ENCODE measurements at regions not wholly inside any gene's neighbourhood (a gene's known extent, or its start where the extent isn't known, plus 50 kb on each side); places are given as distances from the start of the nearest gene placed in this dataset.

- Mint-ChIP-seq H3K27ac (no peak overlapping the region), H3K4me3 (no peak overlapping the region), H3K27me3 (ENCODE audit: low read depth) (no peaks in the 10 kb centered on the region), H3K9me3 (peaks cover 6% of the 10 kb centered on the region), H3K36me3 (ENCODE audit: low read depth) (no peaks in the 10 kb centered on the region), H3K4me1 (no peaks in the 10 kb centered on the region)
- TF ChIP-seq, protein P1, sequence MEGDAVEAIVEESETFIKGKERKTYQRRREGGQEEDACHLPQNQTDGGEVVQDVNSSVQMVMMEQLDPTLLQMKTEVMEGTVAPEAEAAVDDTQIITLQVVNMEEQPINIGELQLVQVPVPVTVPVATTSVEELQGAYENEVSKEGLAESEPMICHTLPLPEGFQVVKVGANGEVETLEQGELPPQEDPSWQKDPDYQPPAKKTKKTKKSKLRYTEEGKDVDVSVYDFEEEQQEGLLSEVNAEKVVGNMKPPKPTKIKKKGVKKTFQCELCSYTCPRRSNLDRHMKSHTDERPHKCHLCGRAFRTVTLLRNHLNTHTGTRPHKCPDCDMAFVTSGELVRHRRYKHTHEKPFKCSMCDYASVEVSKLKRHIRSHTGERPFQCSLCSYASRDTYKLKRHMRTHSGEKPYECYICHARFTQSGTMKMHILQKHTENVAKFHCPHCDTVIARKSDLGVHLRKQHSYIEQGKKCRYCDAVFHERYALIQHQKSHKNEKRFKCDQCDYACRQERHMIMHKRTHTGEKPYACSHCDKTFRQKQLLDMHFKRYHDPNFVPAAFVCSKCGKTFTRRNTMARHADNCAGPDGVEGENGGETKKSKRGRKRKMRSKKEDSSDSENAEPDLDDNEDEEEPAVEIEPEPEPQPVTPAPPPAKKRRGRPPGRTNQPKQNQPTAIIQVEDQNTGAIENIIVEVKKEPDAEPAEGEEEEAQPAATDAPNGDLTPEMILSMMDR (IDR thresholded peaks at IDR 0.05; ENCODE audit: unreplicated experiment in 3 of 3), result no peak
Observed at GRCh38 chr17:69769050-69769449, 306.0 kb upstream of the KCNJ16 start.

- Mint-ChIP-seq H3K27ac (no peak overlapping the region), H3K4me3 (no peak overlapping the region), H3K27me3 (ENCODE audit: low read depth) (no peaks in the 10 kb centered on the region), H3K36me3 (ENCODE audit: low read depth) (no peaks in the 10 kb centered on the region), H3K9me3 (peaks cover 6% of the 10 kb centered on the region), H3K4me1 (no peaks in the 10 kb centered on the region)
- TF ChIP-seq, protein P1 (IDR thresholded peaks at IDR 0.05; ENCODE audit: unreplicated experiment in 3 of 3), result no peak
Observed at GRCh38 chr17:69773081-69773480, 301.9 kb upstream of the KCNJ16 start.

DNA sequence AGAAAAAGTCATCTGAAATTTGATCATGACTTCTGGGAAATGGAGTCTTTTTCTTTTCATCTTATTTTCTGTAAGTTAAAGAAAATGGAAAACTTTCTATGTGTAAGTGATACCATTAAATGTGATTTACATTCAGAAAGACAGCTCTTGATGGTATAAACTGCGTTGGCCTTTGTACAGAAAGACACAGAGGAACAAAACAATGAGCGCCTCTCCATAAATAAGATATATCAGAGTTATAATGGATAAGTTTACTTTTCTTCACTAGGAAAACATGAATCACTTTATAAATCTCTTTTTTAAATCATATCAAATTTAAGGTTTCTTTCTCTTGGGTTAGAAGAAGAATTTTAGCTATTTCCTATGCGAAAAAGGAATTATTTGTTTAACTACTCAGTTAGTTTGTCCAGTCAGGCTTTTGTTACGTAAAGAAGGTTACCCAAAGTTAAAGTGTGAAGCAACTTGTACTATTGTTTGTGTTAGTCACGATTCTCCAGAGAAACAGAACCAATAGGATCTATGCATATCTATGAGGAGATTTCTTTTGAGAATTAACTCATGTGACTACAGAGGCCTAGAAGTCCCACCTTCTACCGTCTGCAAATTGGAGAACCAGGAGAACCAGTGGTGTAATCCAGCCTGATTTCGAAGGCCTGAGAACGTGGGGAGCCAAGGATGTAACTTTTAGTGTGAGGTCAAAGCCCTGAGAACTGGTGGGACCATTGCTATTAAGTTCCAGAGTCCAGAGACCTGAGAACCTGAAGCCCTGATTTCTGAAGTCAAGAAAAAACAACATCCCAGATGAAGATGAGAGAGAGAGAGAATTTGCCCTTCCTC lies 295.4 kb upstream of the KCNJ16 start:
- no peaks in the 10 kb centered on the region for H3K27me3 Mint-ChIP-seq (ENCODE audit: low read depth)
- H3K9me3 Mint-ChIP-seq, result peaks cover 10% of the 10 kb centered on the region

DNA sequence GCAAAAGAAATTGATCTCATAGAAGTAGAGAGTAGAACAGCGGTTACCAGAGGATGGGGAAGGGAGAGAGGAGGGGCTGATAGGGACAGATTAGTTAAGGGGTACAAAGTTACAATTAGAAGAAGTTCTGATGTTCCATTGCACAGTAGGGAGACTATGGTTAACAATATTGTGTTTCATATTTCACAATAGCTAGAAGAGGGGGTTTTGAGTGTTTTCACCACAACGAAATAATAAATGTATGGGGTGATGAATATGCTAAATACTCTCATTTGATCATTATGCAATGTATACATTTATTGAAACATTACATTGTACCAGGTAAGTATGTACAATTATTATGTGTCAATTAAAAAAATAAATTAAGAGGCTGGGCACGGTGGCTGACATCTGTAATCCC lies 291.2 kb upstream of the KCNJ16 start:
- Mint-ChIP-seq H3K4me1 (no peaks in the 10 kb centered on the region), H3K4me3 (no peak overlapping the region), H3K27me3 (ENCODE audit: low read depth) (no peaks in the 10 kb centered on the region), H3K9me3 (peaks cover 13% of the 10 kb centered on the region), H3K27ac (no peak overlapping the region), H3K36me3 (ENCODE audit: low read depth) (no peaks in the 10 kb centered on the region)
- TF ChIP-seq, protein P1 (IDR thresholded peaks at IDR 0.05; ENCODE audit: unreplicated experiment in 3 of 3), result no peak

More for the DNA sequence above, 295.4 kb upstream of the KCNJ16 start:
- H3K4me1 Mint-ChIP-seq, result no peaks in the 10 kb centered on the region
- H3K36me3 Mint-ChIP-seq (ENCODE audit: low read depth), result no peaks in the 10 kb centered on the region
- H3K27ac Mint-ChIP-seq, result peak overlapping the region in 1 of 3 experiments; percentile 59
- no peak overlapping the region for H3K4me3 Mint-ChIP-seq
- TF ChIP-seq, protein P1 (IDR thresholded peaks at IDR 0.05; ENCODE audit: unreplicated experiment in 3 of 3), result no peak

- Mint-ChIP-seq H3K9me3 (peaks cover 3% of the 10 kb centered on the region), H3K4me3 (no peak overlapping the region), H3K4me1 (no peaks in the 10 kb centered on the region), H3K36me3 (ENCODE audit: low read depth) (no peaks in the 10 kb centered on the region), H3K27ac (no peak overlapping the region), H3K27me3 (ENCODE audit: low read depth) (no peaks in the 10 kb centered on the region)
- TF ChIP-seq, protein P1 (IDR thresholded peaks at IDR 0.05; ENCODE audit: unreplicated experiment in 3 of 3), result no peak
Observed at GRCh38 chr17:69788957-69789356, 286.1 kb upstream of the KCNJ16 start.

GRCh38 chr17:69796078-69796477 lies 278.9 kb upstream of the KCNJ16 start:
- no peak overlapping the region for H3K4me3 Mint-ChIP-seq
- no peaks in the 10 kb centered on the region for H3K4me1 Mint-ChIP-seq
- no peaks in the 10 kb centered on the region for H3K27me3 Mint-ChIP-seq (ENCODE audit: low read depth)
- TF ChIP-seq, protein P1 (IDR thresholded peaks at IDR 0.05; ENCODE audit: unreplicated experiment in 3 of 3), result no peak
- no peaks in the 10 kb centered on the region for H3K36me3 Mint-ChIP-seq (ENCODE audit: low read depth)
- no peak overlapping the region for H3K27ac Mint-ChIP-seq
- peaks cover 11% of the 10 kb centered on the region for H3K9me3 Mint-ChIP-seq

Measured in nephron (organoid).